CD4-positive, alpha-beta memory T cell (primary cell): ENCODE measurements at regions not wholly inside any gene's neighbourhood (a gene's known extent, or its start where the extent isn't known, plus 50 kb on each side); places are given as distances from the start of the nearest gene placed in this dataset.

Source experiments
- CTCF ChIA-PET: fragments of 350-600 bp; sonication (Branson Sonifier 250); formaldehyde crosslinking; loops from one replicate; lab custom pipeline; 2021; ENCODE audit warnings: inconsistent platforms; ENCODE audit not compliant: partially characterized antibody; lab: Charles Lee
- POLR2A ChIA-PET: fragments of 350-600 bp; sonication (Branson Sonifier 250); formaldehyde crosslinking; loops from one replicate; lab custom pipeline; 2021; ENCODE audit not compliant: partially characterized antibody; lab: Charles Lee
- DNase-seq, 5 donors: peaks; one replicate each; pipeline versions ENCODE4 v3.0.0 to v3.0.0-alpha.2; 2020 to 2022; ENCODE audit warnings: mixed read lengths in 1 of 5
- H3K27ac ChIP-seq: one replicate; pipeline ENCODE4 v1.7.0; 2013; ENCODE audit warnings: low read depth, low read length
- H3K27me3 ChIP-seq: 2 replicates; pipeline ENCODE4 v1.7.0; 2013; ENCODE audit warnings: mild to moderate bottlenecking, low read length, moderate library complexity; ENCODE audit not compliant: insufficient read depth
- H3K36me3 ChIP-seq: 2 replicates; pipeline ENCODE4 v1.7.0; 2013; ENCODE audit warnings: mild to moderate bottlenecking, low read length, moderate library complexity; ENCODE audit not compliant: insufficient read depth
- H3K4me1 ChIP-seq: 2 replicates; pipeline ENCODE4 v1.7.0; 2013; ENCODE audit warnings: mild to moderate bottlenecking, low read length, moderate library complexity; ENCODE audit not compliant: insufficient read depth
- H3K4me3 ChIP-seq, 2 donors: one replicate each; pipeline ENCODE4 v1.7.0; 2013; ENCODE audit warnings: low read length in 2 of 2, mild to moderate bottlenecking in 1 of 2
- H3K9me3 ChIP-seq, 2 donors: one replicate each; pipeline ENCODE4 v1.7.0; 2013; ENCODE audit warnings: low read length in 2 of 2, control low read depth in 1 of 2; ENCODE audit not compliant: control insufficient read depth in 1 of 2
- H3K27ac Mint-ChIP-seq, 7 donors: one replicate each; pipeline ENCODE4 v1.8.0; 2020 to 2021; ENCODE audit warnings: mixed read lengths in 7 of 7, mild to moderate bottlenecking in 6 of 7, inconsistent platforms in 3 of 7, moderate library complexity in 3 of 7
- H3K27me3 Mint-ChIP-seq, 2 donors: one replicate each; pipeline ENCODE4 v1.8.0; 2020 to 2021; ENCODE audit warnings: mixed read lengths in 2 of 2
- H3K36me3 Mint-ChIP-seq, 2 donors: one replicate each; pipeline ENCODE4 v1.8.0; 2020 to 2021; ENCODE audit warnings: mixed read lengths in 2 of 2, inconsistent platforms in 1 of 2, mild to moderate bottlenecking in 1 of 2
- H3K4me1 Mint-ChIP-seq, 4 donors: one replicate each; pipeline ENCODE4 v1.8.0; 2020 to 2021; ENCODE audit warnings: mixed read lengths in 4 of 4, mild to moderate bottlenecking in 1 of 4
- H3K4me3 Mint-ChIP-seq, 8 donors: one replicate each; pipeline ENCODE4 v1.8.0; 2020 to 2021; ENCODE audit warnings: mixed read lengths in 8 of 8, mild to moderate bottlenecking in 7 of 8, moderate library complexity in 6 of 8, inconsistent platforms in 3 of 8
- H3K9me3 Mint-ChIP-seq, 8 donors: one replicate each; pipeline ENCODE4 v1.8.0; 2020 to 2021; ENCODE audit warnings: mixed read lengths in 8 of 8, mild to moderate bottlenecking in 5 of 8, inconsistent platforms in 3 of 8, moderate library complexity in 1 of 8
- intact Hi-C: fragments of 100-400 bp; cut with micrococcal nuclease; formaldehyde crosslinking; loops from one replicate; pipeline ENCODE4 v1.15.1; 2023

- no peaks in the 10 kb centered on the region for H3K4me1 Mint-ChIP-seq
- Histone ChIP-seq H3K27me3 (no peaks in the 10 kb centered on the region), H3K4me1 (no peaks in the 10 kb centered on the region), H3K9me3 (no peaks in the 10 kb centered on the region), H3K4me3 (no peak overlapping the region), H3K27ac (no peak overlapping the region), H3K36me3 (no peaks in the 10 kb centered on the region)
- H3K27ac Mint-ChIP-seq, result no peak overlapping the region
- no peak for DNase-seq
- ChIA-PET CTCF (no interaction called here), POLR2A (no interaction called here)
- no peaks in the 10 kb centered on the region for H3K27me3 Mint-ChIP-seq
- peaks cover 0 to 19% (median 7%) of the 10 kb centered on the region in 8 donors for H3K9me3 Mint-ChIP-seq
- H3K4me3 Mint-ChIP-seq, result no peak overlapping the region
- intact Hi-C loops, result no loop called here
- H3K36me3 Mint-ChIP-seq, result no peaks in the 10 kb centered on the region
Measured at GRCh38 chr4:45985038-45985437, 138.8 kb downstream of the GABRG1 start.

- Histone ChIP-seq H3K27ac (no peak overlapping the region), H3K36me3 (no peaks in the 10 kb centered on the region), H3K4me3 (no peak overlapping the region), H3K9me3 (no peaks in the 10 kb centered on the region), H3K4me1 (no peaks in the 10 kb centered on the region), H3K27me3 (no peaks in the 10 kb centered on the region)
- ChIA-PET POLR2A (no interaction called here), CTCF (no interaction called here)
- H3K9me3 Mint-ChIP-seq, result peaks cover 0 to 32% (median 22%) of the 10 kb centered on the region in 8 donors
- H3K4me1 Mint-ChIP-seq, result no peaks in the 10 kb centered on the region
- H3K27ac Mint-ChIP-seq, result no peak overlapping the region
- H3K4me3 Mint-ChIP-seq, result no peak overlapping the region
- no peak for DNase-seq
- no peaks in the 10 kb centered on the region for H3K27me3 Mint-ChIP-seq
- H3K36me3 Mint-ChIP-seq, result no peaks in the 10 kb centered on the region
- intact Hi-C loops, result no loop called here
Measured at GRCh38 chr4:45971108-45971507, 152.7 kb downstream of the GABRG1 start.

- no peak overlapping the region for H3K4me3 Mint-ChIP-seq
- no peaks in the 10 kb centered on the region for H3K4me1 ChIP-seq
- no peak overlapping the region for H3K27ac ChIP-seq
- H3K27me3 ChIP-seq, result no peaks in the 10 kb centered on the region
- H3K9me3 ChIP-seq, result no peaks in the 10 kb centered on the region
- POLR2A ChIA-PET, result no interaction called here
- CTCF ChIA-PET, result no interaction called here
- H3K27me3 Mint-ChIP-seq, result no peaks in the 10 kb centered on the region
- H3K9me3 Mint-ChIP-seq, result peaks cover 0 to 17% (median 5%) of the 10 kb centered on the region in 8 donors
- no peak for DNase-seq
- no peaks in the 10 kb centered on the region for H3K4me1 Mint-ChIP-seq
- H3K4me3 ChIP-seq, result no peak overlapping the region
- no peak overlapping the region for H3K27ac Mint-ChIP-seq
- H3K36me3 Mint-ChIP-seq, result no peaks in the 10 kb centered on the region
- intact Hi-C loops, result no loop called here
- H3K36me3 ChIP-seq, result no peaks in the 10 kb centered on the region
Measured at GRCh38 chr4:45957353-45957752, 166.5 kb downstream of the GABRG1 start.

GRCh38 chr4:45954276-45954675 lies 169.6 kb downstream of the GABRG1 start:
- H3K4me1 ChIP-seq, result no peaks in the 10 kb centered on the region
- no peaks in the 10 kb centered on the region for H3K4me1 Mint-ChIP-seq
- H3K27me3 ChIP-seq, result no peaks in the 10 kb centered on the region
- peaks cover 0 to 10% (median 3%) of the 10 kb centered on the region in 8 donors for H3K9me3 Mint-ChIP-seq
- no peak overlapping the region for H3K4me3 ChIP-seq
- H3K27me3 Mint-ChIP-seq, result no peaks in the 10 kb centered on the region
- no peaks in the 10 kb centered on the region for H3K9me3 ChIP-seq
- H3K27ac ChIP-seq, result no peak overlapping the region
- intact Hi-C loops, result no loop called here
- no peaks in the 10 kb centered on the region for H3K36me3 Mint-ChIP-seq
- ChIA-PET CTCF (no interaction called here), POLR2A (no interaction called here)
- no peak overlapping the region for H3K27ac Mint-ChIP-seq
- no peak for DNase-seq
- no peaks in the 10 kb centered on the region for H3K36me3 ChIP-seq
- H3K4me3 Mint-ChIP-seq, result no peak overlapping the region

GRCh38 chr4:45951153-45951552 lies 172.7 kb downstream of the GABRG1 start:
- H3K9me3 Mint-ChIP-seq, result peaks cover 0 to 21% (median 8%) of the 10 kb centered on the region in 8 donors
- ChIA-PET POLR2A (no interaction called here), CTCF (no interaction called here)
- H3K4me1 Mint-ChIP-seq, result no peaks in the 10 kb centered on the region
- intact Hi-C loops, result no loop called here
- no peaks in the 10 kb centered on the region for H3K27me3 ChIP-seq
- no peak overlapping the region for H3K27ac Mint-ChIP-seq
- no peaks in the 10 kb centered on the region for H3K27me3 Mint-ChIP-seq
- no peaks in the 10 kb centered on the region for H3K4me1 ChIP-seq
- no peaks in the 10 kb centered on the region for H3K36me3 Mint-ChIP-seq
- no peak overlapping the region for H3K4me3 Mint-ChIP-seq
- H3K4me3 ChIP-seq, result no peak overlapping the region
- no peak overlapping the region for H3K27ac ChIP-seq
- DNase-seq, result no peak
- no peaks in the 10 kb centered on the region for H3K36me3 ChIP-seq
- H3K9me3 ChIP-seq, result no peaks in the 10 kb centered on the region

GRCh38 chr4:45946699-45947098 lies 177.2 kb downstream of the GABRG1 start:
- Mint-ChIP-seq H3K27me3 (no peaks in the 10 kb centered on the region), H3K9me3 (peaks cover 0 to 14% (median 8%) of the 10 kb centered on the region in 8 donors), H3K4me1 (no peaks in the 10 kb centered on the region), H3K27ac (no peak overlapping the region), H3K36me3 (no peaks in the 10 kb centered on the region), H3K4me3 (no peak overlapping the region)
- ChIA-PET POLR2A (no interaction called here), CTCF (no interaction called here)
- H3K9me3 ChIP-seq, result no peaks in the 10 kb centered on the region
- H3K4me3 ChIP-seq, result no peak overlapping the region
- DNase-seq, result no peak
- intact Hi-C loops, result no loop called here
- no peaks in the 10 kb centered on the region for H3K36me3 ChIP-seq
- H3K27ac ChIP-seq, result no peak overlapping the region
- H3K27me3 ChIP-seq, result no peaks in the 10 kb centered on the region
- H3K4me1 ChIP-seq, result no peaks in the 10 kb centered on the region

- intact Hi-C loops, result no loop called here
- Histone ChIP-seq H3K27me3 (no peaks in the 10 kb centered on the region), H3K27ac (no peak overlapping the region), H3K9me3 (no peaks in the 10 kb centered on the region), H3K4me3 (no peak overlapping the region), H3K4me1 (no peaks in the 10 kb centered on the region), H3K36me3 (no peaks in the 10 kb centered on the region)
- H3K4me1 Mint-ChIP-seq, result no peaks in the 10 kb centered on the region
- CTCF ChIA-PET, result no interaction called here
- no peaks in the 10 kb centered on the region for H3K27me3 Mint-ChIP-seq
- H3K9me3 Mint-ChIP-seq, result peaks cover 0 to 26% (median 12%) of the 10 kb centered on the region in 8 donors
- no peak for DNase-seq
- no peaks in the 10 kb centered on the region for H3K36me3 Mint-ChIP-seq
- POLR2A ChIA-PET, result no interaction called here
- no peak overlapping the region for H3K4me3 Mint-ChIP-seq
- H3K27ac Mint-ChIP-seq, result no peak overlapping the region
Measured at GRCh38 chr4:45944000-45944399, 179.9 kb downstream of the GABRG1 start.

- Histone ChIP-seq H3K36me3 (no peaks in the 10 kb centered on the region), H3K4me3 (no peak overlapping the region), H3K9me3 (no peaks in the 10 kb centered on the region), H3K27me3 (no peaks in the 10 kb centered on the region), H3K4me1 (no peaks in the 10 kb centered on the region), H3K27ac (no peak overlapping the region)
- H3K27ac Mint-ChIP-seq, result no peak overlapping the region
- peaks cover 0 to 18% (median 5%) of the 10 kb centered on the region in 8 donors for H3K9me3 Mint-ChIP-seq
- ChIA-PET POLR2A (no interaction called here), CTCF (no interaction called here)
- H3K36me3 Mint-ChIP-seq, result no peaks in the 10 kb centered on the region
- H3K27me3 Mint-ChIP-seq, result no peaks in the 10 kb centered on the region
- H3K4me3 Mint-ChIP-seq, result no peak overlapping the region
- intact Hi-C loops, result no loop called here
- DNase-seq, result no peak
- H3K4me1 Mint-ChIP-seq, result no peaks in the 10 kb centered on the region
Measured at GRCh38 chr4:45939056-45939455, 184.8 kb downstream of the GABRG1 start.
